SK-N-MC (cell line): ENCODE measurements at regions not wholly inside any gene's neighbourhood (a gene's known extent, or its start where the extent isn't known, plus 50 kb on each side); places are given as distances from the start of the nearest gene placed in this dataset.
A peak's percentile ranks its signal among the peaks of the same experiment; 100 is the strongest.

Source experiments
- DNase-seq: peaks from one replicate; pipeline ENCODE4 v3.0.0-alpha.2; 2011; ENCODE audit warnings: low read depth, low spot score
- H3K27ac ChIP-seq: fragments of 200-600 bp; sonication (generic); 2 replicates; pipeline ENCODE4 v1.5.1; 2016; ENCODE audit warnings: mixed run types
- H3K36me3 ChIP-seq: fragments of 200-600 bp; sonication (generic); 2 replicates; pipeline ENCODE4 v1.6.1; 2017; ENCODE audit warnings: antibody characterized with exemption, low read length, mixed read lengths; ENCODE audit not compliant: insufficient read depth
- H3K4me3 ChIP-seq: fragments of 200-600 bp; sonication (generic); 2 replicates; pipeline ENCODE4 v1.5.1; 2016
- H3K9ac ChIP-seq: fragments of 200-600 bp; sonication (generic); 2 replicates; pipeline ENCODE4 v1.8.0; 2017; ENCODE audit warnings: mixed run types, mixed read lengths; ENCODE audit not compliant: insufficient read length
- H3K9me3 ChIP-seq: fragments of 200-600 bp; sonication (generic); 2 replicates; pipeline ENCODE4 v1.6.1; 2017; ENCODE audit warnings: low read depth, mild to moderate bottlenecking, antibody characterized with exemption, low read length, moderate library complexity, mixed read lengths
- EZH2 ChIP-seq: fragments of 200-600 bp; sonication (generic); IDR thresholded peaks from one replicate; pipeline ENCODE4 v1.6.1; 2017; ENCODE audit warnings: antibody characterized with exemption
- FOXP2 ChIP-seq: optimal IDR thresholded peaks from 2 replicates; pipeline ENCODE3; 2011; ENCODE audit warnings: mild to moderate bottlenecking, moderate library complexity; ENCODE audit not compliant: insufficient read depth; ENCODE audit errors: extremely low read length, control extremely low read depth
- POLR2AphosphoS5 ChIP-seq: IDR thresholded peaks from 2 replicates; pipeline ENCODE4 v1.6.1; 2012; ENCODE audit warnings: mild to moderate bottlenecking, low read depth, low read length, borderline replicate concordance

- H3K27ac ChIP-seq: no peak overlapping the region
- no peak overlapping the region for H3K4me3 ChIP-seq
- no peak for DNase-seq
- H3K9me3 ChIP-seq: no peaks in the 10 kb centered on the region
- no peaks in the 10 kb centered on the region for H3K36me3 ChIP-seq
- TF ChIP-seq EZH2 (no peak), POLR2AphosphoS5 (no peak), FOXP2 (no peak)
- H3K9ac ChIP-seq: no peak overlapping the region
Observed at GRCh38 chr1:34612091-34612827, 142.6 kb upstream of the GJB5 start.

DNA sequence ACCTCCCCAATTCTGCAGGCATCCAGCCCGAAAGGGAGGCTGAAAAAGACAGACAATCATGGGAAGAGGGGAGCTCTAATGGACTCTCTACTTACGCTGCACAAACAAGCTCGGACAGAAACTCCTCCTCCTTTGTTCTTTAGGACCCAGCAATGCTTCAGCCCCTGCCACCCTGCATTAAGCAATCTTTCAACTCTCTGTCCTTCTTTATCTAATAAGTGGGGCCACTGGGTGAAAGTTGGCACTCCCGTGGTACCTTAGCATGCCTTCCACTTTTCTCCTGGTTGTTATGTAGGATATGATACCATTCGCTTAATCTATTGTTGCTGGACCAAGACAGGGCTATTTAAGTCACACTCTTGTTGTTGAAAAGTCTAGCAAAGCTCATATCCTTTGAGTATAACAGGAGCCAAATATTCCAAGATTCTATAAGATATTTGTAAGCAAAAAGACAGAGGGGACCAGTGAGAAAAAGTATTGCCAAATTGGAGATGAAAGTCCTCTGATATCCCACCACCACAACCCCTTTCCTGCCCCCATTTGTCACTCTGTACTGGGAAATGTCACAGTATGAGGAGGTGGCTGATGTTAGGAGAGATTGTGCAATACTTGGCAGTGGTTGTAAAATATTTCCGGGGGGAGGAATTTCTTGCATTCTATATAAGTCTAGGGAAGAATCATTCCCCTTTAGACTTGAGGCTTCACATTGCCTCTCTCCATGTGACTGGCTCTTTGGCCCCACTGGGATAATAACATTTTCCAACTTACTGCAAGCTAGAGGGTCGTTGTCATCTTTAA is 137.3 kb upstream of the GJB5 start:
- TF ChIP-seq EZH2 (no peak), FOXP2 (no peak), POLR2AphosphoS5 (no peak)

DNA sequence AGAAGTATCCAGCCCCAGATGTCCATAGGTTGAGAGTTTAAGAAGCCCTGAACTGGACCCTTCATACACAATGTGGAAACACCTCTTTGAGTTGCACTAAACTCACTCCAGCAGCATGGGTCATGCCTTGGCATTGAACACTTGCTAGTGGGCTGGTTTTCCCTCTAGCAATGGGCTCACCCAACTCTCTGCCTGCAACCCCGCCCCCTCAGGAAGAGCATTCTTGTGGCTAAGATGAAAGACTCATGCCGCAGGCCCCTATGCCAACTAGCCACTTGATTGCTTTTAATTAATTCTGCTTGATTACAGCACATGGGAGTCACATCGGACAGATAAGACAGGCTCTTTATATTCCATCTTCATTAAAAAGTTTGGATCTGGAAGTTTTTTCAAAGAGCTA is 136.5 kb upstream of the GJB5 start:
- no peak for TF ChIP-seq EZH2
- no peak for TF ChIP-seq POLR2AphosphoS5
- no peak for TF ChIP-seq FOXP2
- Histone ChIP-seq H3K36me3 (no peaks in the 10 kb centered on the region), H3K9me3 (no peaks in the 10 kb centered on the region), H3K4me3 (no peak overlapping the region), H3K9ac (no peak overlapping the region), H3K27ac (no peak overlapping the region)
- DNase-seq: no peak

More for the DNA sequence above, 137.3 kb upstream of the GJB5 start:
- H3K9ac ChIP-seq: no peak overlapping the region
- peak; percentile 18 for DNase-seq
- H3K27ac ChIP-seq: no peak overlapping the region
- H3K36me3 ChIP-seq: no peaks in the 10 kb centered on the region
- H3K9me3 ChIP-seq: no peaks in the 10 kb centered on the region
- H3K4me3 ChIP-seq: no peak overlapping the region

DNA sequence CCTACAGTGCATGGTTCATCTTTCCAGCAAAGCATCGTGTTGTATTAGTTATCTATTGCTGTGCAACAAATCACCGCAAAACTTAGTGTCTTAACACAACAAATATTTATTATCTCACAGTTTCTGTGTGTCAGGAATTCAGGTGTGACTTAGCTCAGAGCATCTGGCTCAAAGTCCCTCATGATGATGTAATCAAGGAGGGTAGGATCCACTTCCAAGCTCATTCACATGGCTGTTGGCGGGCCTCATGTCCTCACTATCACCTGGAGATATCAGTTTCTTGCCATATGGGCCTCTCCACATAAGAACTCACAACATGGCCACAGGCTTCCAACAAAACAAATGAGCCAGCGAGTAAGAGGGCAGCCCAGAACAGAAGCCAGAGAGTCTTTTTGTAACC is 135.6 kb upstream of the GJB5 start:
- no peak for DNase-seq
- Histone ChIP-seq H3K4me3 (no peak overlapping the region), H3K9ac (no peak overlapping the region), H3K9me3 (no peaks in the 10 kb centered on the region), H3K36me3 (no peaks in the 10 kb centered on the region), H3K27ac (no peak overlapping the region)
- TF ChIP-seq POLR2AphosphoS5: no peak
- no peak for TF ChIP-seq FOXP2
- no peak for TF ChIP-seq EZH2

- DNase-seq: no peak
- no peak overlapping the region for H3K9ac ChIP-seq
- no peaks in the 10 kb centered on the region for H3K36me3 ChIP-seq
- H3K27ac ChIP-seq: no peak overlapping the region
- H3K4me3 ChIP-seq: no peak overlapping the region
- H3K9me3 ChIP-seq: no peaks in the 10 kb centered on the region
- TF ChIP-seq POLR2AphosphoS5 (no peak), EZH2 (no peak), FOXP2 (no peak)
Observed at GRCh38 chr1:34621916-34622315, 132.9 kb upstream of the GJB5 start.

DNA sequence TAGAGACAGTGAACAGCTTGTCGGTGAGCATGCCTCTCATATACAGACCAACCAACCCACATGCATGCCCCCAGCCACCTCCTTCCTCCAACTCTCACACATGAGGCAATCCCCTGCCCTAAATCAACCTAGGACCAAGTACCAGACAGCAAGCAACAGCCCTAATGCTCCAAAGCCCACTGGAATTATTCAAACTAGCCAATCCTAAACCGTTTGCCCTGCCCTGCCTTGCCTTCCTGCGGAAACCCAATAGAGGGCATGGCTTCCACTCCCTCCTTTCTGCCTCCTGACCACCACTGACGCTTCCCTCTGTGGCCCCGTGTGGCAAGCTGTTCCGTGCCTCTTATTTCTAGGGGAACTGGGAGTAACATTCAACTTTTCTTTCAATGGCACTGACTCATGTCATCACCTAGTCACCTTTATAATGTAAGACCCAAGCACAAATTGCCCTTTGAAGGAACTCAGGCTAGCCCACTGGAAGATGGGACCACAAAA is 129.3 kb upstream of the GJB5 start:
- Histone ChIP-seq H3K4me3 (no peak overlapping the region), H3K9ac (no peak overlapping the region), H3K9me3 (no peaks in the 10 kb centered on the region), H3K36me3 (no peaks in the 10 kb centered on the region), H3K27ac (no peak overlapping the region)
- TF ChIP-seq EZH2 (no peak), POLR2AphosphoS5 (no peak), FOXP2 (no peak)
- no peak for DNase-seq

- Histone ChIP-seq H3K4me3 (no peak overlapping the region), H3K36me3 (no peaks in the 10 kb centered on the region), H3K9ac (no peak overlapping the region), H3K9me3 (no peaks in the 10 kb centered on the region), H3K27ac (no peak overlapping the region)
- TF ChIP-seq FOXP2 (no peak), POLR2AphosphoS5 (no peak), EZH2 (no peak)
- DNase-seq: no peak
Observed at GRCh38 chr1:34627465-34628240, 127.2 kb upstream of the GJB5 start.

GRCh38 chr1:34631126-34631525 is 123.7 kb upstream of the GJB5 start:
- H3K27ac ChIP-seq: no peak overlapping the region
- H3K9me3 ChIP-seq: no peaks in the 10 kb centered on the region
- TF ChIP-seq FOXP2 (no peak), EZH2 (no peak), POLR2AphosphoS5 (no peak)
- H3K36me3 ChIP-seq: no peaks in the 10 kb centered on the region
- DNase-seq: no peak
- no peak overlapping the region for H3K4me3 ChIP-seq
- no peak overlapping the region for H3K9ac ChIP-seq
